GM12878 (cell line): ENCODE measurements at regions not wholly inside any gene's neighbourhood (a gene's known extent, or its start where the extent isn't known, plus 50 kb on each side); places are given as distances from the start of the nearest gene placed in this dataset.

ENCODE experiments used
- ATAC-seq: fragments of 200-7000 bp; cut with Tn5 transposase; 3 replicates; pipeline ENCODE4 v1.9.1; 2020; ENCODE audit warnings: mild to moderate bottlenecking, moderate library complexity
- BruUV-seq: library from RNA; stranded (reverse); fragments of 400-500 nt; replicated peaks from 2 replicates; lab custom pipeline; 2021; lab: Mats Ljungman, UMichigan
- CTCF ChIA-PET: fragments of 300-600 bp; sonication (Branson Sonifier 250); formaldehyde crosslinking; extraction: SDS; loops from one replicate; lab custom pipeline; 2021; ENCODE audit warnings: inconsistent platforms; lab: Yijun Ruan, JAX
- POLR2A ChIA-PET: fragments of 350-600 bp; formaldehyde crosslinking; extraction: SDS; loops from one replicate; lab custom pipeline; 2021; ENCODE audit warnings: inconsistent platforms; lab: Charles Lee
- RAD21 ChIA-PET: fragments of 300-600 bp; sonication (Branson Sonifier 250); formaldehyde crosslinking; loops from one replicate; lab custom pipeline; 2023; ENCODE audit warnings: antibody characterized with exemption; ENCODE audit not compliant: unreplicated experiment; lab: Charles Lee
- SMC1A ChIA-PET: fragments of 300-600 bp; sonication (Branson Sonifier 250); formaldehyde crosslinking; loops from one replicate; lab custom pipeline; 2023; ENCODE audit not compliant: unreplicated experiment, uncharacterized antibody; lab: Charles Lee
- DNase-seq: peaks from one replicate; pipeline ENCODE4 v3.0.0-alpha.2; 2011; ENCODE audit warnings: low read depth, low spot score
- FAIRE-seq: peaks from 3 replicates; lab custom pipeline; 2011; peaks lifted over from hg19 to GRCh38; lab: Jason Lieb, UNC
- H2AFZ ChIP-seq: 2 replicates; pipeline ENCODE4 v1.6.0; 2011; ENCODE audit warnings: low read depth, low read length, control low read depth; ENCODE audit not compliant: control insufficient read depth
- H3K27ac ChIP-seq: 2 replicates; pipeline ENCODE4 v1.5.1; 2011; ENCODE audit warnings: control low read depth; ENCODE audit not compliant: control insufficient read depth, insufficient read depth
- H3K27me3 ChIP-seq, 2 experiments: replicated peaks in 1 of 2; 2 replicates each; pipeline versions ENCODE4 v1.6.0 to v1.6.1; 2011; ENCODE audit warnings: low read length in 1 of 2; ENCODE audit not compliant: control insufficient read depth in 2 of 2, insufficient read depth in 2 of 2
- H3K36me3 ChIP-seq, 2 experiments: 2 replicates each; pipeline ENCODE4 v1.5.1; 2011; ENCODE audit warnings: low read length in 1 of 2; ENCODE audit not compliant: control insufficient read depth in 2 of 2, insufficient read depth in 2 of 2
- H3K4me1 ChIP-seq: 2 replicates; pipeline ENCODE4 v1.6.1; 2011; ENCODE audit warnings: mild to moderate bottlenecking, low read length, moderate library complexity, mixed read lengths; ENCODE audit not compliant: control insufficient read depth, insufficient read depth
- H3K4me2 ChIP-seq: 2 replicates; pipeline ENCODE4 v1.6.0; 2011; ENCODE audit warnings: control low read depth; ENCODE audit not compliant: control insufficient read depth, insufficient read depth
- H3K4me3 ChIP-seq: fragments of 200-600 bp; sonication (generic); 2 replicates; pipeline ENCODE4 v1.5.1; 2016
- H3K79me2 ChIP-seq: 2 replicates; pipeline ENCODE4 v1.6.0; 2011; ENCODE audit warnings: low read length; ENCODE audit not compliant: control insufficient read depth, insufficient read depth
- H3K9ac ChIP-seq: 2 replicates; pipeline ENCODE4 v1.8.0; 2011; ENCODE audit warnings: low read length, control low read depth, mixed read lengths; ENCODE audit not compliant: control insufficient read depth, insufficient read depth
- H3K9me3 ChIP-seq: replicated peaks from 3 replicates; pipeline ENCODE4 v1.5.1; 2011; ENCODE audit warnings: mild to moderate bottlenecking, low read length; ENCODE audit not compliant: control insufficient read depth, insufficient read depth
- H4K20me1 ChIP-seq: 2 replicates; pipeline ENCODE4 v1.6.0; 2011; ENCODE audit not compliant: control insufficient read depth, insufficient read depth
- BRCA1 ChIP-seq: IDR thresholded peaks from 2 replicates; pipeline ENCODE4 v1.6.1; 2011; ENCODE audit warnings: low read depth, low read length, improper control_type of control experiment
- CHD1 ChIP-seq: IDR thresholded peaks from 2 replicates; pipeline ENCODE4 v1.6.1; 2012; ENCODE audit warnings: low read depth, low read length, improper control_type of control experiment
- ELK1 ChIP-seq: IDR thresholded peaks from 2 replicates; pipeline ENCODE4 v1.6.1; 2012; ENCODE audit warnings: low read depth, low read length, improper control_type of control experiment
- GATAD2B ChIP-seq: fragments of 450-650 bp; conservative IDR thresholded peaks from 2 replicates; pipeline ENCODE4 v1.6.1; 2017; ENCODE audit warnings: low read depth, mild to moderate bottlenecking, moderate library complexity
- HDGF ChIP-seq: fragments of 450-650 bp; IDR thresholded peaks from 2 replicates; pipeline ENCODE4 v1.6.1; 2016; ENCODE audit warnings: antibody characterized with exemption
- IKZF2 ChIP-seq, 2 experiments: fragments of 450-650 bp; IDR thresholded peaks; 2 replicates each; pipeline ENCODE4 v1.6.1; 2017; ENCODE audit warnings: mild to moderate bottlenecking in 2 of 2, moderate library complexity in 2 of 2
- MYB ChIP-seq: fragments of 150-350 bp; IDR thresholded peaks from 2 replicates; pipeline ENCODE4 v1.6.1; 2014; ENCODE audit warnings: mild to moderate bottlenecking, low read depth, low read length, borderline replicate concordance
- NR2F1 ChIP-seq: fragments of 450-650 bp; conservative IDR thresholded peaks from 2 replicates; pipeline ENCODE4 v1.6.1; 2017; ENCODE audit warnings: mild to moderate bottlenecking
- PBX3 ChIP-seq: IDR thresholded peaks from 2 replicates; pipeline ENCODE4 v1.6.1; 2011; ENCODE audit warnings: mild to moderate bottlenecking, low read depth, low read length, moderate library complexity; ENCODE audit not compliant: insufficient replicate concordance
- POU2F2 ChIP-seq: IDR thresholded peaks from 3 replicates; pipeline ENCODE4 v1.6.1; 2011; ENCODE audit warnings: low read depth, mild to moderate bottlenecking, low read length, borderline replicate concordance
- RAD51 ChIP-seq: fragments of 450-650 bp; IDR thresholded peaks from 2 replicates; pipeline ENCODE4 v1.6.1; 2016; ENCODE audit warnings: moderate library complexity, mild to moderate bottlenecking, inconsistent platforms
- RELA ChIP-seq: fragments of 450-650 bp; IDR thresholded peaks from 2 replicates; pipeline ENCODE4 v1.8.0; 2014; ENCODE audit warnings: borderline replicate concordance; ENCODE audit not compliant: partially characterized antibody
- STAT1 ChIP-seq: fragments of 450-650 bp; conservative IDR thresholded peaks from 2 replicates; pipeline ENCODE4 v1.6.1; 2014; ENCODE audit warnings: antibody characterized with exemption, mild to moderate bottlenecking
- ZZZ3 ChIP-seq: IDR thresholded peaks from 2 replicates; pipeline ENCODE4 v1.6.1; 2011; ENCODE audit warnings: low read depth; ENCODE audit not compliant: control insufficient read depth, insufficient read length
- WGBS: methylation state at CpG from one replicate; pipeline ENCODE4 v1.1.6; 2016; ENCODE audit warnings: low lambda C conversion rate; ENCODE audit not compliant: insufficient replicate concordance, insufficient coverage; ENCODE audit errors: missing lambda C conversion rate; 5-methylcytosine and 5-hydroxymethylcytosine counted together
- in situ Hi-C: fragments of 300-500 bp; cut with MboI; formaldehyde crosslinking; loops from 9 replicates; pipeline ENCODE4 v1.14.3; 2018; ENCODE audit warnings: mixed read lengths
- intact Hi-C: fragments of 100-400 bp; cut with micrococcal nuclease; formaldehyde crosslinking; loops from one replicate; pipeline ENCODE4 v1.14.2; 2022; ENCODE audit not compliant: unreplicated experiment
- TF ChIP-seq, protein P1 (sequence below): IDR thresholded peaks from 2 replicates; pipeline ENCODE4 v1.6.1; 2011; ENCODE audit warnings: low read depth, low read length, improper control_type of control experiment, borderline replicate concordance

- TF ChIP-seq NR2F1 (no peak), GATAD2B (no peak), RAD51 (no peak), CHD1 (no peak), PBX3 (no peak), STAT1 (no peak), HDGF (no peak), BRCA1 (no peak), IKZF2 (IDR thresholded peaks at IDR 0.05) (no peak)
- TF ChIP-seq, protein P1, sequence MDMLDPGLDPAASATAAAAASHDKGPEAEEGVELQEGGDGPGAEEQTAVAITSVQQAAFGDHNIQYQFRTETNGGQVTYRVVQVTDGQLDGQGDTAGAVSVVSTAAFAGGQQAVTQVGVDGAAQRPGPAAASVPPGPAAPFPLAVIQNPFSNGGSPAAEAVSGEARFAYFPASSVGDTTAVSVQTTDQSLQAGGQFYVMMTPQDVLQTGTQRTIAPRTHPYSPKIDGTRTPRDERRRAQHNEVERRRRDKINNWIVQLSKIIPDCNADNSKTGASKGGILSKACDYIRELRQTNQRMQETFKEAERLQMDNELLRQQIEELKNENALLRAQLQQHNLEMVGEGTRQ: no peak
These were observed 368.4 kb upstream of the MKI67 start (continued) for GRCh38 chr10:128494665-128495064.

DNA sequence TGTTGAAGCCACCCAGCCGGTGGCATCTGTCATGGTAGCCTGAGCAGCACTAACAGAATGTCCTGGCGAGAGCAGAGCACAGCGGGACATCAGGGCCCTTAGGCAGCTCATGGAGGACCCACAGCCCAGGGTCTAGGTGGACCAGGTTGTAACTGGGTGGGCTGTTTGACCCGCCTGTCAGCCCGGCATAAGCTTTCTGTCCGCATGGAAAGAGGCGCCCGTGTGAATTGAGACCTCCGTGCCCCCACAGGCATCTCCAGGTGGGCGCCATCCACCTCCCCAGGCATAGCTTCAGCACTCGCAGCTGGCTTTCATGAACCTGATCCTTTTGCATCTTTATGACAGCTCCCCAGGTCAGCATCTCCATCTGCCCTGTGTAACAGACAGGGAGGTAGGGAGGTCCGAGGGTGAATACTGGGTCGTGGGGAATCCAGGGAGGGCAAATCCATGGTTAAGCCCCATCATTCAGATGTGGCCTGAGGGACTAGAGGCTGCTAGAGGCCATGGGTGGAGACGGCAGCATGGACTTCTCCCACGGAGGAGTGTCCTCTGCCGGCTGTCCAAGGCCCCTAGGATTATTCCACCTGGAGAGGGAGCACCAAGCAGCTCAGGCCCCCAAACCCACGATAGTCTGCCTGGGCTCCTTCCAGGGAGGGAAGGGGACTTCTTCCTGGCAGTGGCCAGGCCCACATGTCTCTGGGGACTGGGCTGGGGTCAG, 371.6 kb upstream of the MKI67 start:
- H3K9ac ChIP-seq: no peak overlapping the region
- H3K36me3 ChIP-seq: no peaks in the 10 kb centered on the region
- H3K79me2 ChIP-seq: no peaks in the 10 kb centered on the region
- intact Hi-C loops (no loop called here), in situ Hi-C loops (no loop called here)
- no peak overlapping the region for H2AFZ ChIP-seq
- no TSS peak for BruUV-seq
- no peak overlapping the region for H3K27ac ChIP-seq
- DNase-seq (no peak), ATAC-seq (no peak), FAIRE-seq (no peak)
- H3K4me2 ChIP-seq: no peak overlapping the region
- no peaks in the 10 kb centered on the region for H3K4me1 ChIP-seq
- no peaks in the 10 kb centered on the region for H3K27me3 ChIP-seq
- H3K9me3 ChIP-seq: no peaks in the 10 kb centered on the region
- ChIA-PET SMC1A (no interaction called here), RAD21 (no interaction called here), CTCF (no interaction called here), POLR2A (no interaction called here)
- 29% methylated on average over 17 of the region's 17 CpGs for WGBS
- H4K20me1 ChIP-seq: no peaks in the 10 kb centered on the region
- no peak overlapping the region for H3K4me3 ChIP-seq
- no peak for TF ChIP-seq ELK1
- TF ChIP-seq RELA: no peak
- no peak for TF ChIP-seq CHD1
- TF ChIP-seq POU2F2: no peak
- no peak for TF ChIP-seq GATAD2B
- no peak for TF ChIP-seq MYB
- TF ChIP-seq ZZZ3: no peak
- TF ChIP-seq, protein P1: no peak
